SU-DHL-6 (cell line): ENCODE measurements at regions not wholly inside any gene's neighbourhood (a gene's known extent, or its start where the extent isn't known, plus 50 kb on each side); places are given as distances from the start of the nearest gene placed in this dataset.

ENCODE experiments used
- H2AFZ ChIP-seq: fragments of 200-600 bp; sonication (generic); 2 replicates; pipeline ENCODE4 v1.6.1; 2014; ENCODE audit warnings: low read depth, mild to moderate bottlenecking, moderate library complexity, mixed read lengths, antibody characterized with exemption, low read length; ENCODE audit not compliant: severe bottlenecking
- H3F3A ChIP-seq: fragments of 200-600 bp; shearing (Covaris generic); 2 replicates; pipeline ENCODE4 v1.6.0; 2016; ENCODE audit warnings: antibody characterized with exemption, mild to moderate bottlenecking; ENCODE audit not compliant: insufficient read depth
- H3K27ac ChIP-seq: fragments of 200-600 bp; sonication (generic); 2 replicates; pipeline ENCODE4 v1.5.1; 2016; ENCODE audit warnings: low read depth, mild to moderate bottlenecking, low read length, moderate library complexity, mixed read lengths
- H3K27me3 ChIP-seq: fragments of 200-600 bp; sonication (generic), shearing (Covaris generic); 2 replicates; pipeline ENCODE4 v1.6.0; 2014; ENCODE audit warnings: mild to moderate bottlenecking, low read length
- H3K36me3 ChIP-seq: fragments of 200-600 bp; sonication (generic); 2 replicates; pipeline ENCODE4 v1.6.1; 2014; ENCODE audit warnings: mild to moderate bottlenecking, low read length, mixed read lengths
- H3K4me2 ChIP-seq: fragments of 300-600, 200-600 bp; shearing (Covaris generic), sonication (generic); 2 replicates; pipeline ENCODE4 v1.6.0; 2014; ENCODE audit warnings: low read length, low read depth, mild to moderate bottlenecking; ENCODE audit not compliant: poor library complexity, severe bottlenecking
- H3K4me3 ChIP-seq: fragments of 200-600 bp; sonication (generic); 2 replicates; pipeline ENCODE4 v1.5.1; 2014; ENCODE audit warnings: antibody characterized with exemption, low read length, mild to moderate bottlenecking, mixed read lengths; ENCODE audit not compliant: insufficient read depth, poor library complexity, severe bottlenecking
- H3K79me2 ChIP-seq: fragments of 200-600 bp; sonication (generic); 2 replicates; pipeline ENCODE4 v1.6.1; 2014; ENCODE audit warnings: mild to moderate bottlenecking, low read length, moderate library complexity; ENCODE audit not compliant: insufficient read depth
- H3K9ac ChIP-seq: fragments of 200-600 bp; sonication (generic); 2 replicates; pipeline ENCODE4 v1.7.0; 2014; ENCODE audit warnings: mild to moderate bottlenecking, low read length
- H3K9me2 ChIP-seq: fragments of 200-600 bp; sonication (generic); replicated peaks from 2 replicates; pipeline ENCODE4 v1.6.1; 2014; ENCODE audit warnings: low read length; ENCODE audit not compliant: insufficient read depth
- H3K9me3 ChIP-seq: fragments of 200-600 bp; sonication (generic); 2 replicates; pipeline ENCODE4 v1.6.1; 2014; ENCODE audit warnings: low read length, mixed read lengths; ENCODE audit not compliant: insufficient read depth
- H4K20me1 ChIP-seq: fragments of 200-600 bp; sonication (generic); 2 replicates; pipeline ENCODE4 v1.6.1; 2014; ENCODE audit warnings: low read depth, mild to moderate bottlenecking, antibody characterized with exemption, low read length, moderate library complexity, mixed read lengths
- EZH2phosphoT487 ChIP-seq: fragments of 200-600 bp; sonication (generic), shearing (Covaris generic); conservative IDR thresholded peaks from 2 replicates; pipeline ENCODE4 v1.6.1; 2018; ENCODE audit warnings: mild to moderate bottlenecking, antibody characterized with exemption, low read length, moderate library complexity, mixed read lengths
- TF ChIP-seq, protein P1 (sequence below): fragments of 200-600 bp; sonication (generic); IDR thresholded peaks from one replicate; pipeline ENCODE4 v1.5.1; 2017; ENCODE audit warnings: antibody characterized with exemption, mild to moderate bottlenecking, low read length, moderate library complexity; ENCODE audit not compliant: insufficient read depth, poor library complexity, severe bottlenecking

- no peaks in the 10 kb centered on the region for H3K79me2 ChIP-seq
- H3K9me3 ChIP-seq = peaks cover 6% of the 10 kb centered on the region; the same call in 1 of the 2 replicates
- H3F3A ChIP-seq = no peaks in the 10 kb centered on the region
- H3K4me3 ChIP-seq = no peak overlapping the region
- H3K9ac ChIP-seq = no peak overlapping the region
- H2AFZ ChIP-seq = no peak overlapping the region
- no peaks in the 10 kb centered on the region for H3K27me3 ChIP-seq
- H3K27ac ChIP-seq = no peak overlapping the region
- H4K20me1 ChIP-seq = no peaks in the 10 kb centered on the region
- no peak for TF ChIP-seq EZH2phosphoT487
- TF ChIP-seq, protein P1, sequence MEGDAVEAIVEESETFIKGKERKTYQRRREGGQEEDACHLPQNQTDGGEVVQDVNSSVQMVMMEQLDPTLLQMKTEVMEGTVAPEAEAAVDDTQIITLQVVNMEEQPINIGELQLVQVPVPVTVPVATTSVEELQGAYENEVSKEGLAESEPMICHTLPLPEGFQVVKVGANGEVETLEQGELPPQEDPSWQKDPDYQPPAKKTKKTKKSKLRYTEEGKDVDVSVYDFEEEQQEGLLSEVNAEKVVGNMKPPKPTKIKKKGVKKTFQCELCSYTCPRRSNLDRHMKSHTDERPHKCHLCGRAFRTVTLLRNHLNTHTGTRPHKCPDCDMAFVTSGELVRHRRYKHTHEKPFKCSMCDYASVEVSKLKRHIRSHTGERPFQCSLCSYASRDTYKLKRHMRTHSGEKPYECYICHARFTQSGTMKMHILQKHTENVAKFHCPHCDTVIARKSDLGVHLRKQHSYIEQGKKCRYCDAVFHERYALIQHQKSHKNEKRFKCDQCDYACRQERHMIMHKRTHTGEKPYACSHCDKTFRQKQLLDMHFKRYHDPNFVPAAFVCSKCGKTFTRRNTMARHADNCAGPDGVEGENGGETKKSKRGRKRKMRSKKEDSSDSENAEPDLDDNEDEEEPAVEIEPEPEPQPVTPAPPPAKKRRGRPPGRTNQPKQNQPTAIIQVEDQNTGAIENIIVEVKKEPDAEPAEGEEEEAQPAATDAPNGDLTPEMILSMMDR = no peak
- no peaks in the 10 kb centered on the region for H3K36me3 ChIP-seq
- no peaks in the 10 kb centered on the region for H3K9me2 ChIP-seq
- no peak overlapping the region for H3K4me2 ChIP-seq
Measured at GRCh38 chr7:81235997-81236396, 317.1 kb upstream of the SEMA3C start.

DNA sequence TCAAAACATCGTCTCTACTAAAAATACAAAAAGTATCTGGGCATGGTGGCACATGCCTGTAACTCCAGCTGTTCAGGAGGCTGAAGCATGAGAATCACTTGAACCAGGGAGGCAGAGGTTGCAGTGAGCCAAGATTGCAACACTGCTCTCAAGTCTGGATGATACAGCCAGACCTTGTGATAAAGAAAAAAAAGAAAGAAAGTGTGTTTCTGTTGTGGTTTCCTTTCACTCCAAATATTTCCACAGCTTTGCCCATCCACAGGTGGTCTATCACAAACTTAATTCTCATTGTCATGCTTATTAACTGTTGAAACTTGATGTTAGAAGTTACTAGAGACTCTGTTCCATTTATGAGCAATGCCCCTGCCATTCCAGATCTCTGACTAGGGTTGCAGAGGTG lies 316.0 kb upstream of the SEMA3C start:
- H3K9me2 ChIP-seq = no peaks in the 10 kb centered on the region
- no peak overlapping the region for H3K27ac ChIP-seq
- no peaks in the 10 kb centered on the region for H3K27me3 ChIP-seq
- H3K36me3 ChIP-seq = no peaks in the 10 kb centered on the region
- no peak overlapping the region for H2AFZ ChIP-seq
- peaks cover 6% of the 10 kb centered on the region; the same call in 1 of the 2 replicates for H3K9me3 ChIP-seq
- no peak overlapping the region for H3K9ac ChIP-seq
- H3F3A ChIP-seq = no peaks in the 10 kb centered on the region
- no peaks in the 10 kb centered on the region for H3K79me2 ChIP-seq
- H3K4me2 ChIP-seq = no peak overlapping the region
- no peak overlapping the region for H3K4me3 ChIP-seq
- TF ChIP-seq, protein P1 = no peak
- no peak for TF ChIP-seq EZH2phosphoT487
- no peaks in the 10 kb centered on the region for H4K20me1 ChIP-seq

DNA sequence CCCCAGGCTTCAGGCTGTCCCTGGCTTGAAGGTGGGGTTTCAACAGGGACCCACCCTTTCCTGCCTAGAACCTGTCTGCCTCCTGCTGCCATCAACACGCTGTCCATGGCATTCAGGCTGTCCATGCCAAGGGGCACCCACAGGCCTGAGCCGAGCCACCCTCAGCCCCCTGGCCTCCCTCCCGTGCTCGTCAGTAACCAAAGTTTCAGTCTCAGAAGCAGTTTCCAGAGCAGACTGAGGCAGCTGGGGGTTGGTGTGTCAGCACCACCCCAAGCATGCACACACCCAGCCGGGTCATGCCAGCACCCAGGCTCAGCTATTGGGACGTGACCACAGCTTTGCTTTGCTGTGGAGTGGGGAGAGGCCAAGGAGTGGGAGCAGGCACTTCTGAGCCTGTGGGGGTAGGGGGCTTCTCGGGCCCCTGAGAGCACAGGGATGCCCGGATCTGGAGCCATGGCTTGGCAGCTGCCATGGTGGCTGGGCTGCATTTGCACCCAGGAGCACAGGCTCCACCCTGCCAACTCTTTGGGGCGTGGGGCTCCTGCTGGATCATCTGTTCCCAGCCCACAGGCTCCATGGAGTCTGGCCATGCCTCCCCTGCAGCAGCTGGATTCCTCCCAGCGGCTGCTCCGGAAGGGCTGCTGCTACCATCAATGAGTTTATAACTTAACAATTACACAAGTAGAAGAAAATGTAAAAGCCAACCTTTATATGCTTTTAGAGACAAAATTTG lies 314.5 kb upstream of the SEMA3C start:
- H4K20me1 ChIP-seq = no peaks in the 10 kb centered on the region
- H3K36me3 ChIP-seq = no peaks in the 10 kb centered on the region
- no peaks in the 10 kb centered on the region for H3F3A ChIP-seq
- no peaks in the 10 kb centered on the region for H3K79me2 ChIP-seq
- no peak overlapping the region for H3K4me3 ChIP-seq
- H3K9me2 ChIP-seq = no peaks in the 10 kb centered on the region
- no peak overlapping the region for H3K27ac ChIP-seq
- H3K9ac ChIP-seq = no peak overlapping the region
- H3K4me2 ChIP-seq = no peak overlapping the region
- no peak overlapping the region for H2AFZ ChIP-seq
- no peaks in the 10 kb centered on the region for H3K27me3 ChIP-seq
- TF ChIP-seq, protein P1 = no peak
- no peak for TF ChIP-seq EZH2phosphoT487
- peaks cover 6% of the 10 kb centered on the region; the same call in 1 of the 2 replicates for H3K9me3 ChIP-seq
